Inferior parietal cortex (tissue), 1 donor: ENCODE measurements at regions not wholly inside any gene's neighbourhood (a gene's known extent, or its start where the extent isn't known, plus 50 kb on each side); places are given as distances from the start of the nearest gene placed in this dataset.
"Not testable (repeated sequence)": the region's sequence is repeated elsewhere in the genome, so short reads cannot be mapped to it uniquely, and the experiment has no call there.

Source experiments
- DNase-seq: peaks from one replicate; pipeline ENCODE4 v3.0.0-alpha.2; 2016; ENCODE audit errors: extremely low spot score

GRCh38 chr2:95654897-95655296 lies 63.1 kb downstream of the TRIM43 start:
- DNase-seq, result not testable (repeated sequence)

- not testable (repeated sequence) for DNase-seq
These were observed 64.8 kb downstream of the TRIM43 start for GRCh38 chr2:95656553-95656952.

- DNase-seq, result not testable (repeated sequence)
These were observed 66.1 kb downstream of the TRIM43 start for GRCh38 chr2:95657937-95658336.

- not testable (repeated sequence) for DNase-seq
These were observed 69.2 kb downstream of the TRIM43 start for GRCh38 chr2:95660766-95661562.

GRCh38 chr2:95663471-95664441 lies 72.0 kb downstream of the TRIM43 start:
- not testable (repeated sequence) for DNase-seq

GRCh38 chr2:95666636-95667035 lies 74.8 kb downstream of the TRIM43 start:
- DNase-seq, result not testable (repeated sequence)

- no peak for DNase-seq
These were observed 75.7 kb downstream of the TRIM43 start for GRCh38 chr2:95667480-95667879.

- not testable (repeated sequence) for DNase-seq
These were observed 77.1 kb downstream of the TRIM43 start for GRCh38 chr2:95668934-95669333.

- DNase-seq, result no peak
These were observed 77.7 kb downstream of the TRIM43 start for GRCh38 chr2:95669441-95669991.

- DNase-seq, result no peak
These were observed 78.4 kb downstream of the TRIM43 start for GRCh38 chr2:95670167-95670566.

GRCh38 chr2:95670686-95671085 lies 78.9 kb downstream of the TRIM43 start:
- DNase-seq, result no peak

GRCh38 chr2:95671171-95671570 lies 79.4 kb downstream of the TRIM43 start:
- DNase-seq, result not testable (repeated sequence)

GRCh38 chr2:95671992-95672391 lies 80.2 kb downstream of the TRIM43 start:
- not testable (repeated sequence) for DNase-seq

GRCh38 chr2:95672500-95672899 lies 80.7 kb downstream of the TRIM43 start:
- not testable (repeated sequence) for DNase-seq

- DNase-seq, result no peak
These were observed 82.4 kb downstream of the TRIM43 start for GRCh38 chr2:95674186-95674585.

GRCh38 chr2:95676573-95676972 lies 84.8 kb downstream of the TRIM43 start:
- not testable (repeated sequence) for DNase-seq

GRCh38 chr2:95677346-95677745 lies 85.5 kb downstream of the TRIM43 start:
- DNase-seq, result no peak

GRCh38 chr2:95677833-95678232 lies 86.0 kb downstream of the TRIM43 start:
- not testable (repeated sequence) for DNase-seq

GRCh38 chr2:95681158-95681557 lies 89.4 kb downstream of the TRIM43 start:
- not testable (repeated sequence) for DNase-seq

- DNase-seq, result not testable (repeated sequence)
These were observed 89.8 kb downstream of the TRIM43 start for GRCh38 chr2:95681589-95682081.

- not testable (repeated sequence) for DNase-seq
These were observed 91.2 kb downstream of the TRIM43 start for GRCh38 chr2:95682889-95683517.
